Activated CD4-positive, alpha-beta T cell treated with anti-CD3 and anti-CD28 coated beads, Interleukin-2, amount 10 ng/mL, durations not matched to agents 7 days and 5 days (primary cell): ENCODE measurements at regions not wholly inside any gene's neighbourhood (a gene's known extent, or its start where the extent isn't known, plus 50 kb on each side); places are given as distances from the start of the nearest gene placed in this dataset.
"Not testable (repeated sequence)": the region's sequence is repeated elsewhere in the genome, so short reads cannot be mapped to it uniquely, and the experiment has no call there.

Source experiments
- CTCF ChIA-PET: fragments of 350-600 bp; sonication (Branson Sonifier 250); formaldehyde crosslinking; loops from one replicate; lab custom pipeline; 2021; ENCODE audit warnings: antibody characterized with exemption; lab: Charles Lee
- POLR2A ChIA-PET: fragments of 350-600 bp; sonication (Branson Sonifier 250); formaldehyde crosslinking; loops from one replicate; lab custom pipeline; 2021; ENCODE audit warnings: antibody characterized with exemption; lab: Charles Lee
- DNase-seq: peaks from one replicate; pipeline ENCODE4 v3.0.0-alpha.2; 2020
- H3K27ac Mint-ChIP-seq: one replicate; pipeline ENCODE4 v1.8.0; 2021; ENCODE audit warnings: mild to moderate bottlenecking, moderate library complexity, mixed read lengths
- H3K27me3 Mint-ChIP-seq: one replicate; pipeline ENCODE4 v1.8.0; 2021; ENCODE audit warnings: mixed read lengths
- H3K36me3 Mint-ChIP-seq: one replicate; pipeline ENCODE4 v1.8.0; 2021; ENCODE audit warnings: low read depth, mixed read lengths
- H3K4me1 Mint-ChIP-seq: one replicate; pipeline ENCODE4 v1.8.0; 2021; ENCODE audit warnings: mixed read lengths
- H3K4me3 Mint-ChIP-seq: one replicate; pipeline ENCODE4 v1.8.0; 2021; ENCODE audit warnings: mild to moderate bottlenecking, moderate library complexity, mixed read lengths
- H3K9me3 Mint-ChIP-seq: one replicate; pipeline ENCODE4 v1.8.0; 2021; ENCODE audit warnings: mixed read lengths

DNA sequence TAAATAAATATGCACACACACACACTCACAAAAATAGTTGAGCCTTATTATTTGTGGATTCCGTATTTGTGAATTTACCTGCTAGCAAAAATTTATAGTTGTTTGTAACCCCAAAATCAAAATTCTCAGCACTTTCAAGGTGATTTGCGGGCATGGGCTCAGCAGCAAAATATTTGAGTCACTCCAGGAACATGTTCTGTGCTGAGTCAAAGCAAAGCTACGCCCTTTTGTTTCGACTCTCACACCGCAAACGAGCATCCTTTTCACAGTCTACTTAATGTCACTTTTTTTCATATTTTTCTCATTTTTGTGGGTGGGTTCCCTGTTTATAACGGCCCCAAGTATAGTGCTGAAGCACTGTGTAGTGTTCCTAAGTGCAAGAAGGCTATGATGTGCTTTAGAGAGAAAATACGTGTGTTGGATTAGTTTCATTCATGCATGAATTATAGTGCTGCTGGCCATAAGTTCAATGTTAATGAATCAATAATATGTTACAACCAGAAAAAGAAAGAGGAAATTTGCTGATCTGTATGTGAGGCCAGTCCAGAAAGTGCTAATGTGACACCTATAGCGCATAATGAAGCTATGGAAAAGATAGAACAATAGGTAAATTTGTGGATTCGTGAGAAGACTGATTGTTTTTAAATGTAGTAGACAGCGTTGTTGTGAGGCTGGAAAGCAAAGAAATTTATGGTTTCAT, 723.2 kb upstream of the AGA start:
- Mint-ChIP-seq H3K4me3 (no peak overlapping the region), H3K27ac (no peak overlapping the region), H3K27me3 (no peaks in the 10 kb centered on the region), H3K4me1 (no peaks in the 10 kb centered on the region), H3K9me3 (peaks cover 2% of the 10 kb centered on the region), H3K36me3 (no peaks in the 10 kb centered on the region)
- ChIA-PET CTCF (no interaction called here), POLR2A (no interaction called here)
- DNase-seq, result no peak

- H3K27ac Mint-ChIP-seq, result no peak overlapping the region
- POLR2A ChIA-PET, result no interaction called here
- no peak overlapping the region for H3K4me3 Mint-ChIP-seq
- DNase-seq, result no peak
- no peaks in the 10 kb centered on the region for H3K27me3 Mint-ChIP-seq
- H3K36me3 Mint-ChIP-seq, result no peaks in the 10 kb centered on the region
- H3K9me3 Mint-ChIP-seq, result peaks cover 2% of the 10 kb centered on the region
- CTCF ChIA-PET, result no interaction called here
- no peaks in the 10 kb centered on the region for H3K4me1 Mint-ChIP-seq
Observed at GRCh38 chr4:178165951-178166308, 723.7 kb upstream of the AGA start.

GRCh38 chr4:178173771-178174170, 731.5 kb upstream of the AGA start:
- ChIA-PET POLR2A (no interaction called here), CTCF (no interaction called here)
- H3K4me1 Mint-ChIP-seq, result no peaks in the 10 kb centered on the region
- H3K27me3 Mint-ChIP-seq, result no peaks in the 10 kb centered on the region
- H3K9me3 Mint-ChIP-seq, result no peaks in the 10 kb centered on the region
- no peak overlapping the region for H3K27ac Mint-ChIP-seq
- no peaks in the 10 kb centered on the region for H3K36me3 Mint-ChIP-seq
- no peak overlapping the region for H3K4me3 Mint-ChIP-seq
- no peak for DNase-seq

GRCh38 chr4:178174756-178175155, 732.5 kb upstream of the AGA start:
- no peaks in the 10 kb centered on the region for H3K9me3 Mint-ChIP-seq
- no peak overlapping the region for H3K27ac Mint-ChIP-seq
- H3K36me3 Mint-ChIP-seq, result no peaks in the 10 kb centered on the region
- no peaks in the 10 kb centered on the region for H3K27me3 Mint-ChIP-seq
- H3K4me3 Mint-ChIP-seq, result no peak overlapping the region
- POLR2A ChIA-PET, result no interaction called here
- CTCF ChIA-PET, result no interaction called here
- no peaks in the 10 kb centered on the region for H3K4me1 Mint-ChIP-seq
- no peak for DNase-seq

- no peak for DNase-seq
- Mint-ChIP-seq H3K4me1 (no peaks in the 10 kb centered on the region), H3K36me3 (no peaks in the 10 kb centered on the region), H3K27ac (no peak overlapping the region), H3K9me3 (no peaks in the 10 kb centered on the region), H3K4me3 (no peak overlapping the region), H3K27me3 (no peaks in the 10 kb centered on the region)
- CTCF ChIA-PET, result no interaction called here
- POLR2A ChIA-PET, result no interaction called here
Observed at GRCh38 chr4:178185517-178185916, 743.3 kb upstream of the AGA start.

DNA sequence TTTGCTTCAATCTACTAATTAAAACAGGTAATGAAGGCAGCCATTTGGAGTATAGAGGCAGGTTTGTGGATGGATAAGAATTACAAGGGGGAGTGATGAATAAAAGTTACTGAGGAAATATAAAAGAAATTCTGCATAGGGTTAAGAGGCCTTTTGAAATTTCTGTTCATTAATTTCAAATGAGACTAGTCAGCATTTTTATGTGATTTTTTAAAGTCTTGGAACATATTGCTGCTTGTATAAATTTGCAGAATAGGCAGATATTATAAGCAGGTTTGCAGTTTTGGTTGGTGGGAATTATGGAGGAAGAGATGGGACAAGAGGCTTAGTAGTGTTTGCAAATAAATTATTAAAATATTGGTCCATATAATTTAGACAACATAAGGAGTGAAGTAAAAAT, 750.4 kb upstream of the AGA start:
- Mint-ChIP-seq H3K27ac (no peak overlapping the region), H3K36me3 (no peaks in the 10 kb centered on the region), H3K27me3 (no peaks in the 10 kb centered on the region), H3K4me3 (no peak overlapping the region), H3K9me3 (no peaks in the 10 kb centered on the region), H3K4me1 (no peaks in the 10 kb centered on the region)
- no peak for DNase-seq
- ChIA-PET CTCF (no interaction called here), POLR2A (no interaction called here)

DNA sequence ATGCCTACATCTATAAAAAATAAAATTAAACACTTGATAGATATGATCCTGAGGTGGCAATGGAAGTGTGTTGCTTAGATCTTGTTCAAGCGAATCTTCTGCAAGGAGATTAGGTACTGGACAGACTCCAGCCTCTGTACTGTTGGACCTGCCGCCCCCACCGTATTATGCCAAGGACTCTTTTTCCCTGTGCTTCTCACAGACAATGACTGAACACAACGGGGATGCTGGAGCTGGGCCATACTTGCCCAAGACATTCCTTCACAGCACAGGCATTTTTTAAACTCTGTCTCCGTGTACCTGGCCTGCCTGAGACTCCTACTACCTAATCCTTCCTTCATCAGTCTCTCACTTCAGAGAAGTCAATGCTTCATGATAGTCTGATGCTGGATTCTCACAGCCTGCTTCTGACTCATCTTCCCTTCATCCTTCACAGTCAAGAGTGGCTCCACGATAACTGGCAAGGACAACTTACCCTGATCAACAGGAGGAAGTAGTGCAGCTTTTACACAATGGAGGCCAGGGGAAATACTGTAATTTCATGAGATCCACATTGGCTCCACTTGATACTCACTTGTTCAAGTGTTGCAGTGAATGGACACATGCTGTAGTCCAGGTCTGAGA, 754.6 kb upstream of the AGA start:
- Mint-ChIP-seq H3K27ac (no peak overlapping the region), H3K27me3 (no peaks in the 10 kb centered on the region), H3K4me1 (no peaks in the 10 kb centered on the region), H3K4me3 (no peak overlapping the region), H3K36me3 (no peaks in the 10 kb centered on the region), H3K9me3 (no peaks in the 10 kb centered on the region)
- DNase-seq, result no peak
- ChIA-PET POLR2A (no interaction called here), CTCF (no interaction called here)

GRCh38 chr4:178198691-178199090, 756.5 kb upstream of the AGA start:
- CTCF ChIA-PET, result no interaction called here
- no peak overlapping the region for H3K27ac Mint-ChIP-seq
- DNase-seq, result no peak
- no peak overlapping the region for H3K4me3 Mint-ChIP-seq
- no peaks in the 10 kb centered on the region for H3K36me3 Mint-ChIP-seq
- no peaks in the 10 kb centered on the region for H3K4me1 Mint-ChIP-seq
- no peaks in the 10 kb centered on the region for H3K9me3 Mint-ChIP-seq
- POLR2A ChIA-PET, result no interaction called here
- no peaks in the 10 kb centered on the region for H3K27me3 Mint-ChIP-seq

DNA sequence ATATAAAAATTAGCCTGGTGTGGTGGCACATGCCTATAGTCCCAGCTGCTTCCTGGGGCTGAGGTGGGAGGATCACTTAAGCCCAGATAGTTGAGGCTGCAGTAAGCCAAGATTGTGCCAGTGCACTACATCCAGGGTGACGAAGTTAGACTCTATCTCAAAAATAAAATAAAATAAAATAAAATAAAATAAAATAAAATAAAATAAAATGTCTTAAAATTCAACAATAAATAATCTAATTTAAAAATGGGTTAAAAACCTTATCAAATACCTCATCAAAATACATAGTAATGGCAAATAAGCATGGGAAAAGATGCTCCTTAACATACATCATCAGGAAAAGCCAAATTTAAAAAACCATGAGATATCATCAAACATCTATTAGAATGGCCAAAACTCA, 760.2 kb upstream of the AGA start:
- H3K27ac Mint-ChIP-seq, result no peak overlapping the region
- POLR2A ChIA-PET, result no interaction called here
- DNase-seq, result no peak

GRCh38 chr4:178205826-178206225, 763.6 kb upstream of the AGA start:
- CTCF ChIA-PET, result no interaction called here
- H3K36me3 Mint-ChIP-seq, result no peaks in the 10 kb centered on the region
- no peak for DNase-seq
- H3K4me3 Mint-ChIP-seq, result no peak overlapping the region
- H3K9me3 Mint-ChIP-seq, result peaks cover 8% of the 10 kb centered on the region
- no peak overlapping the region for H3K27ac Mint-ChIP-seq
- no peaks in the 10 kb centered on the region for H3K27me3 Mint-ChIP-seq
- POLR2A ChIA-PET, result no interaction called here
- no peaks in the 10 kb centered on the region for H3K4me1 Mint-ChIP-seq

More for the DNA sequence above, 760.2 kb upstream of the AGA start:
- no peaks in the 10 kb centered on the region for H3K27me3 Mint-ChIP-seq
- no peak overlapping the region for H3K4me3 Mint-ChIP-seq
- peaks cover 2% of the 10 kb centered on the region for H3K9me3 Mint-ChIP-seq
- H3K4me1 Mint-ChIP-seq, result no peaks in the 10 kb centered on the region
- no peaks in the 10 kb centered on the region for H3K36me3 Mint-ChIP-seq
- CTCF ChIA-PET, result interaction anchor here (0.6 kb wide), 1 partner anchor 626 kb away, joined by 5 read pairs; no protein-coding TSS in a partner anchor

- Mint-ChIP-seq H3K27ac (no peak overlapping the region), H3K4me1 (no peaks in the 10 kb centered on the region), H3K4me3 (no peak overlapping the region), H3K9me3 (no peaks in the 10 kb centered on the region), H3K27me3 (no peaks in the 10 kb centered on the region), H3K36me3 (no peaks in the 10 kb centered on the region)
- POLR2A ChIA-PET, result no interaction called here
- CTCF ChIA-PET, result interaction anchor here (0.7 kb wide), 1 partner anchor 1926 kb away, joined by 3 read pairs; no protein-coding TSS in a partner anchor
- DNase-seq, result no peak
Observed at GRCh38 chr4:178215309-178215708, 773.1 kb upstream of the AGA start.

DNA sequence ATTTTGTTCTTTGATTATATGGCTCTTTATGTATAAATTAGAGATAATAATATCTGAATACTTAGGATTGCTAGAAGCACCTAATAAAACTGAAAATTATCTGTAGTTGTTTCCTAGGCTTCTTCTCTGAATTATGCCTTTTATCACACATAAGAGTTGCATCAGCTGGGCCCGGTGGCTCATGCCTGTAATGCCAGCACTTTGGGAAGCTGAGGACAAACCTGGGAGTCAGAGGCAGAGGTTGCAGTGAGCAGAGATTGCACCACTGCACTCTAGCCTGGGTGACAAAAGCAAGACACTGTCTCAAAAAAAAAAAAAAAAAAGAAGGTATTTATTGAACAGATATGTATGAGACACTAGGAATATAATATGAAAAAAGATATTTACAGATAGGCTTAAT, 773.5 kb upstream of the AGA start:
- ChIA-PET CTCF (interaction anchor here (0.7 kb wide), 1 partner anchor 1926 kb away, joined by 3 read pairs; no protein-coding TSS in a partner anchor), POLR2A (no interaction called here)
- H3K9me3 Mint-ChIP-seq, result no peaks in the 10 kb centered on the region

GRCh38 chr4:178226421-178226820, 784.2 kb upstream of the AGA start:
- H3K36me3 Mint-ChIP-seq, H3K27me3 Mint-ChIP-seq, CTCF ChIA-PET, DNase-seq, POLR2A ChIA-PET, H3K27ac Mint-ChIP-seq, H3K4me1 Mint-ChIP-seq, H3K4me3 Mint-ChIP-seq: not testable (repeated sequence)
- H3K9me3 Mint-ChIP-seq, result peaks cover 22% of the 10 kb centered on the region

More for the DNA sequence above, 773.5 kb upstream of the AGA start:
- H3K36me3 Mint-ChIP-seq, result no peaks in the 10 kb centered on the region
- no peak for DNase-seq
- no peak overlapping the region for H3K27ac Mint-ChIP-seq
- H3K4me3 Mint-ChIP-seq, result no peak overlapping the region
- no peaks in the 10 kb centered on the region for H3K4me1 Mint-ChIP-seq
- H3K27me3 Mint-ChIP-seq, result no peaks in the 10 kb centered on the region

DNA sequence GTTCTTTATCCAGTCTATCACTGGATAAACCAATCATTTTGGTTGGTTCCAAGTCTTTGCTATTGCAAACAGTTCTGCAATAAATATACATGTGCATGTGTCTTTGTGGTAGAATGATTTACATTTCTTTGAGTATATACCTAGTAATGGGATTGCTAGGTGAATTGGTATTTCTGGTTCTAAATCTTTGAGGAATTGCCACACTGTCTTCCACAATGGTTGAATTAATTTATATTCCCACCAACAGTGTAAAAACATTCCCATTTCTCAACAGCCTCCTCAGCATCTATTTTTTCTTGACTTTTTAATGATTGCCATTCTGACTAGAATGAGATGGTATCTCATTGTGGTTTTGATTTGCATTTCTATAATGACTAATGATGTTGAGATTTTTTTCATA, 791.7 kb upstream of the AGA start:
- H3K27me3 Mint-ChIP-seq, result no peaks in the 10 kb centered on the region
- no peaks in the 10 kb centered on the region for H3K4me1 Mint-ChIP-seq
- no peak overlapping the region for H3K27ac Mint-ChIP-seq
- no peak for DNase-seq
- H3K9me3 Mint-ChIP-seq, result peaks cover 21% of the 10 kb centered on the region
- no peaks in the 10 kb centered on the region for H3K36me3 Mint-ChIP-seq
- CTCF ChIA-PET, result no interaction called here
- POLR2A ChIA-PET, result no interaction called here
- no peak overlapping the region for H3K4me3 Mint-ChIP-seq
